Esophagus (tissue), 2 donors: ENCODE measurements at regions not wholly inside any gene's neighbourhood (a gene's known extent, or its start where the extent isn't known, plus 50 kb on each side); places are given as distances from the start of the nearest gene placed in this dataset.

Experiments used
- H3K27ac ChIP-seq, 2 donors: one replicate each; pipeline ENCODE4 v1.5.1; 2013; ENCODE audit warnings: low read depth in 2 of 2, mild to moderate bottlenecking in 2 of 2, inconsistent platforms in 1 of 2, low read length in 1 of 2, moderate library complexity in 1 of 2
- H3K27me3 ChIP-seq, 2 donors: one replicate each; pipeline ENCODE4 v1.6.1; 2013; ENCODE audit warnings: low read length in 2 of 2, control low read depth in 1 of 2, mild to moderate bottlenecking in 1 of 2; ENCODE audit not compliant: insufficient read depth in 2 of 2, control insufficient read depth in 1 of 2
- H3K36me3 ChIP-seq, 2 donors: one replicate each; pipeline ENCODE4 v1.6.1; 2013; ENCODE audit warnings: low read length in 1 of 2; ENCODE audit not compliant: control insufficient read depth in 2 of 2, insufficient read depth in 2 of 2
- H3K4me1 ChIP-seq, 2 donors: one replicate each; pipeline ENCODE4 v1.6.1; 2013; ENCODE audit warnings: low read length in 1 of 2; ENCODE audit not compliant: control insufficient read depth in 2 of 2, insufficient read depth in 2 of 2
- H3K4me3 ChIP-seq, 2 donors: one replicate each; pipeline ENCODE4 v1.5.1; 2013; ENCODE audit warnings: low read length in 2 of 2, mild to moderate bottlenecking in 2 of 2, low read depth in 1 of 2, moderate library complexity in 1 of 2
- H3K9me3 ChIP-seq, 2 donors: one replicate each; pipeline ENCODE4 v1.6.1; 2013; ENCODE audit warnings: mild to moderate bottlenecking in 2 of 2, low read depth in 1 of 2, low read length in 1 of 2, moderate library complexity in 1 of 2; ENCODE audit not compliant: control insufficient read depth in 2 of 2, insufficient read depth in 1 of 2
- WGBS, 2 donors: extraction: QIAGEN DNeasy Blood & Tissue Kit; methylation state at CpG; one replicate each; pipeline ENCODE4 v1.1.7; 2013; 5-methylcytosine and 5-hydroxymethylcytosine counted together
- donor health status: healthy with polysubstance abuse.
- donor health status: Bipolar disorder and iron deficiency.

- H3K36me3 ChIP-seq: no peaks in the 10 kb centered on the region
- H3K4me3 ChIP-seq: no peak overlapping the region
- no peaks in the 10 kb centered on the region for H3K9me3 ChIP-seq
- 79 to 85% methylated on average over 4 of the region's 4 CpGs for WGBS, 2 donors
- no peaks in the 10 kb centered on the region for H3K4me1 ChIP-seq
- no peak overlapping the region for H3K27ac ChIP-seq
- H3K27me3 ChIP-seq: no peaks in the 10 kb centered on the region
These were observed 208.0 kb upstream of the PHACTR1 start for GRCh38 chr6:12508553-12508952.

GRCh38 chr6:12509060-12509459 is 207.5 kb upstream of the PHACTR1 start:
- H3K9me3 ChIP-seq: no peaks in the 10 kb centered on the region
- 49 to 53% methylated on average over 1 of the region's 1 CpG for WGBS, 2 donors
- H3K4me3 ChIP-seq: no peak overlapping the region
- no peak overlapping the region for H3K27ac ChIP-seq
- no peaks in the 10 kb centered on the region for H3K4me1 ChIP-seq
- no peaks in the 10 kb centered on the region for H3K36me3 ChIP-seq
- H3K27me3 ChIP-seq: no peaks in the 10 kb centered on the region

- Histone ChIP-seq H3K27ac (no peak overlapping the region), H3K36me3 (no peaks in the 10 kb centered on the region), H3K27me3 (no peaks in the 10 kb centered on the region), H3K4me1 (no peaks in the 10 kb centered on the region), H3K4me3 (no peak overlapping the region), H3K9me3 (no peaks in the 10 kb centered on the region)
- WGBS, 2 donors: 30 to 36% methylated on average over 1 of the region's 1 CpG
These were observed 200.5 kb upstream of the PHACTR1 start for GRCh38 chr6:12516070-12516469.

- no peaks in the 10 kb centered on the region for H3K4me1 ChIP-seq
- H3K9me3 ChIP-seq: peaks cover 0 to 2% of the 10 kb centered on the region in 2 donors
- no peaks in the 10 kb centered on the region for H3K36me3 ChIP-seq
- H3K4me3 ChIP-seq: no peak overlapping the region
- H3K27ac ChIP-seq: no peak overlapping the region
- 72 to 74% methylated on average over 1 of the region's 1 CpG for WGBS, 2 donors
- H3K27me3 ChIP-seq: no peaks in the 10 kb centered on the region
These were observed 194.2 kb upstream of the PHACTR1 start for GRCh38 chr6:12522347-12522746.

- no peaks in the 10 kb centered on the region for H3K4me1 ChIP-seq
- no peak overlapping the region for H3K4me3 ChIP-seq
- no peak overlapping the region for H3K27ac ChIP-seq
- WGBS, 2 donors: 73 to 88% methylated on average over 1 of the region's 1 CpG
- no peaks in the 10 kb centered on the region for H3K36me3 ChIP-seq
- H3K27me3 ChIP-seq: no peaks in the 10 kb centered on the region
- H3K9me3 ChIP-seq: peaks cover 0 to 2% of the 10 kb centered on the region in 2 donors
These were observed 192.8 kb upstream of the PHACTR1 start for GRCh38 chr6:12523726-12524125.

- Histone ChIP-seq H3K27ac (no peak overlapping the region), H3K27me3 (no peaks in the 10 kb centered on the region), H3K4me3 (no peak overlapping the region), H3K36me3 (no peaks in the 10 kb centered on the region), H3K9me3 (peaks cover 0 to 2% of the 10 kb centered on the region in 2 donors), H3K4me1 (no peaks in the 10 kb centered on the region)
- WGBS, 2 donors: 96 to 98% methylated on average over 3 of the region's 3 CpGs
These were observed 191.3 kb upstream of the PHACTR1 start for GRCh38 chr6:12525276-12525675.

GRCh38 chr6:12527339-12527738 is 189.2 kb upstream of the PHACTR1 start:
- Histone ChIP-seq H3K4me1 (no peaks in the 10 kb centered on the region), H3K27ac (no peak overlapping the region), H3K4me3 (no peak overlapping the region), H3K36me3 (no peaks in the 10 kb centered on the region), H3K9me3 (peaks cover 0 to 2% of the 10 kb centered on the region in 2 donors), H3K27me3 (no peaks in the 10 kb centered on the region)
- WGBS, 2 donors: 77 to 78% methylated on average over 2 of the region's 2 CpGs

GRCh38 chr6:12528136-12528535 is 188.4 kb upstream of the PHACTR1 start:
- no peaks in the 10 kb centered on the region for H3K36me3 ChIP-seq
- H3K27me3 ChIP-seq: no peaks in the 10 kb centered on the region
- H3K4me1 ChIP-seq: no peaks in the 10 kb centered on the region
- H3K9me3 ChIP-seq: peaks cover 0 to 2% of the 10 kb centered on the region in 2 donors
- WGBS, 2 donors: 33 to 48% methylated on average over 5 of the region's 5 CpGs
- H3K4me3 ChIP-seq: no peak overlapping the region
- H3K27ac ChIP-seq: no peak overlapping the region

- Histone ChIP-seq H3K27me3 (no peaks in the 10 kb centered on the region), H3K9me3 (peaks cover 0 to 2% of the 10 kb centered on the region in 2 donors), H3K4me1 (no peaks in the 10 kb centered on the region), H3K4me3 (no peak overlapping the region), H3K27ac (no peak overlapping the region), H3K36me3 (no peaks in the 10 kb centered on the region)
- 48 to 49% methylated on average over 8 of the region's 8 CpGs for WGBS, 2 donors
These were observed 187.8 kb upstream of the PHACTR1 start for GRCh38 chr6:12528581-12529363.

- 69 to 73% methylated on average over 9 of the region's 9 CpGs for WGBS, 2 donors
These were observed 187.1 kb upstream of the PHACTR1 start for GRCh38 chr6:12529364-12530019.

More at GRCh38 chr6:12529364-12530019, 187.1 kb upstream of the PHACTR1 start:
- Histone ChIP-seq H3K4me1 (no peaks in the 10 kb centered on the region), H3K36me3 (no peaks in the 10 kb centered on the region), H3K9me3 (peaks cover 0 to 2% of the 10 kb centered on the region in 2 donors), H3K27me3 (no peaks in the 10 kb centered on the region), H3K27ac (no peak overlapping the region), H3K4me3 (no peak overlapping the region)
